ENCODE measurements at regions not wholly inside any gene's neighbourhood (a gene's known extent, or its start where the extent isn't known, plus 50 kb on each side); places are given as distances from the start of the nearest gene placed in this dataset.

DNA sequence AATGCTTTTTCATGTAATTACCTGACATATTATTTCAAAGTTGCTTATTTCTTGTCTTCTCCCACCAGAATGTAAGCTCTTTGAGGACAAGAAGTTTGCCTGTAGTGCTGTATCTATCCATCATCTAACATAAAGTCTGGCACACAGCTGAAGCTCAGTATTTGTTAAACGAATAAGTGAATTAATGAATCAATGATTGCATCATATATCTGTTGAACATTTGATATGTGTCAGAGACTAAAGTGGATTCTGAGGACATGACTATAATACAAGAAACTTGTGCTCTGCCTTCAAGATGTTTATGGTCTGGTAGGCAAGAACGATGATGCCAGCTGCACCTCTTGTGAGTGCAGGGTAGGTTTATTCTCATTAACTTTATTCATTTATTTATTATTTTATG is 115.4 kb upstream of the SCAF11 start:
- TF ChIP-seq, protein P1, sequence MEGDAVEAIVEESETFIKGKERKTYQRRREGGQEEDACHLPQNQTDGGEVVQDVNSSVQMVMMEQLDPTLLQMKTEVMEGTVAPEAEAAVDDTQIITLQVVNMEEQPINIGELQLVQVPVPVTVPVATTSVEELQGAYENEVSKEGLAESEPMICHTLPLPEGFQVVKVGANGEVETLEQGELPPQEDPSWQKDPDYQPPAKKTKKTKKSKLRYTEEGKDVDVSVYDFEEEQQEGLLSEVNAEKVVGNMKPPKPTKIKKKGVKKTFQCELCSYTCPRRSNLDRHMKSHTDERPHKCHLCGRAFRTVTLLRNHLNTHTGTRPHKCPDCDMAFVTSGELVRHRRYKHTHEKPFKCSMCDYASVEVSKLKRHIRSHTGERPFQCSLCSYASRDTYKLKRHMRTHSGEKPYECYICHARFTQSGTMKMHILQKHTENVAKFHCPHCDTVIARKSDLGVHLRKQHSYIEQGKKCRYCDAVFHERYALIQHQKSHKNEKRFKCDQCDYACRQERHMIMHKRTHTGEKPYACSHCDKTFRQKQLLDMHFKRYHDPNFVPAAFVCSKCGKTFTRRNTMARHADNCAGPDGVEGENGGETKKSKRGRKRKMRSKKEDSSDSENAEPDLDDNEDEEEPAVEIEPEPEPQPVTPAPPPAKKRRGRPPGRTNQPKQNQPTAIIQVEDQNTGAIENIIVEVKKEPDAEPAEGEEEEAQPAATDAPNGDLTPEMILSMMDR (IDR thresholded peaks at IDR 0.05; ENCODE audit: borderline replicate concordance, insufficient read depth, low read depth, low read length), result no peak
- no peak overlapping the region for H3K4me3 ChIP-seq (ENCODE audit: low read depth, low read length)

DNA sequence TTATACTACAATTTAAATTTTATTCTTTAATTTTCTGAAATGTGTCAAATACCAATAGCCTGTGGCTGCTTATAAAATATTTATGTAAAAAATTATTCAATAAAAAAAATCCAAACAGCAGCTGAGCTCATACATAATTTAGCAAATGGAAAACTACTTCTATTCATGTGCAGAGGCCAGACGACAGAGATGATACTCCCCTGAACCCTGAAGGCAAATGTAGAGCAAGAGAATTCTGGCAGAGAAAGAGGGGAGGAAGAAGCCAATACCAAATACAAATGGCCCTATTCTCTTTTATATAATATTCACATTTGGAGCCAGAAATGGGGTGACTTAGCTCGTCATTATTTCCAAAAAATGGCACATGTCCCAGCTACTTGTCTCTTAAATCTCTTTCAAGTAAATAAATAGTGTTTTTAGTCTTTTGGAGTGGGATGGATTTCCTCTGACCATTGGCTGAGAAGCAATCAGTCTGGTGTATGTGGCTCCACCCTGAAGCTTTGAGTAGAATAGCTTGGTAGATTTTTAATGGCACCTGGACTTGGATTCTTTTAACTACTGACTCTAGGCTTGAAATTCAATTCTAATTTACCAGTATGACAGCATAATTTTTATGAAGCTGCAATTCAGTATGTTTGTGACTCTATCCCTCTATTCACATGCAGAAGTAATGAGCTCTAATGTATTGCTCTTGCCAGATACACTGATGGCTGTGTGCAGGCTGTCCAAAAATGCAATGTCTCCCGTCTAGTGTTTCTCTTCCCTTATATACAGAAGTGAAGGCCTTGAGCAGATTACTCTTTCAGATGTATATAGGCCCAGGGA is 113.4 kb upstream of the SCAF11 start:
- no peak overlapping the region for H3K4me3 ChIP-seq (ENCODE audit: low read depth, low read length)
- TF ChIP-seq, protein P1 (IDR thresholded peaks at IDR 0.05; ENCODE audit: borderline replicate concordance, insufficient read depth, low read depth, low read length), result no peak

DNA sequence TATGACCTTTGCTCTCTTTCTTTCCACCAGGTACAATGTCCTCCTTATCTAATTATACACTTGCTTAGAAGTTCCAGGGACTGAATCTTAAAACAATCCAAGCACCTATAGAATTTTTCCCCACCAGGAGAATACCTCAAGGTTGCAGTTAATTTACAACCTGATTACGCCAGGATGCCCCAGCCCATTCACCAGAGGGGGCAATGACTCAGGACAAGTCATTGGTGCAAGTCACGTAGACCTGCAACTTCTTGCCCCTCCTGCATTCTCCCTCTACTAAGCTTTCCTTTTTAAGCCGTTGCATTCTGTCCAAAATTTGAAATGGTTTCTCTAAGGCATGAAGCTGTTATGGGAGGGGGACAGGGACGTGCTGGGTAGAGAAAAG is 111.1 kb upstream of the SCAF11 start:
- no peak overlapping the region for H3K4me3 ChIP-seq (ENCODE audit: low read depth, low read length)
- TF ChIP-seq, protein P1 (IDR thresholded peaks at IDR 0.05; ENCODE audit: borderline replicate concordance, insufficient read depth, low read depth, low read length), result no peak

DNA sequence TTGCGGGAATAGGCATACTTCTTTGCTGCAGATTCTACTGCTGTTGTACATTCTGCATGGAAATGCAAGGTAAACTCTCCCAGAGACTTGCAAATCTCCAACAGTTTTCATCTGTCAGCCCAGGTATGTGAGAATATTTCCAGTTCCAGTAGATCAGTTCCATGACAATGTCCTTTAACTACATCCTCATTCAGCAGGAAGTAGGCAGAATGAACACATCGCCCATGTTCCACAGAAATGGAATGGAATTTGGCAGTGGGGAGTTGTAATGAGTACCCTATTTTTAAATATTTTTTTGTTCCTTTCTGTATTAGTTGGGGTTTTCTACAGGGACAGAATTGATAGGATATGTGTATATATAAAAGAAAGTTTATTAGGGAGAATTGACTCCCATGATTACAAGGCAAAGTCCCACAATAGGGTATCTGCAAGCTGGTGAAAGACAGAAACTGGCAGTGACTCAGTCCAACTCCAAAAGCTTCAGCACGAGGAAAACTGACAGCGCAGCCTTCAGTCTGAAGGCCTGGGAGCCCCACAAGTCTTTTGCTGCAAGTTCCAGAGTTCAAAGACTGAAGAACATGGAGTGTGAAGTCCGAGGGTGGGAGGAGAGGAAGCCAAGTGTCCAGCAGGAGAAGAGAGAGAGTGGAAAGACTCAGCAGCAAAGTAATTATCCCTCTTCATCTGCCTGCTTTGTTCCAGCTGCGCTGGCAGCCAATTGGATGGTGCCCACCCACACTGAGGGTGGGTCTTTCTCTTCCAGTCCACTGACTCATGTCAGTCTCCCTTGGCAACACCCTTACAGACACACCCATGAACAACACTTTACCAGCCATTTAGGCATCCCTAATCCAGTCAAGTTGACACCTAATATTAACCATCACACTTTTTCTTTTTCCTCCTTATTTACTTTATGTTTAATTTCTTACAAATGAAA is 110.4 kb upstream of the SCAF11 start:
- TF ChIP-seq, protein P1 (IDR thresholded peaks at IDR 0.05; ENCODE audit: borderline replicate concordance, insufficient read depth, low read depth, low read length), result no peak
- H3K4me3 ChIP-seq (ENCODE audit: low read depth, low read length), result no peak overlapping the region

DNA sequence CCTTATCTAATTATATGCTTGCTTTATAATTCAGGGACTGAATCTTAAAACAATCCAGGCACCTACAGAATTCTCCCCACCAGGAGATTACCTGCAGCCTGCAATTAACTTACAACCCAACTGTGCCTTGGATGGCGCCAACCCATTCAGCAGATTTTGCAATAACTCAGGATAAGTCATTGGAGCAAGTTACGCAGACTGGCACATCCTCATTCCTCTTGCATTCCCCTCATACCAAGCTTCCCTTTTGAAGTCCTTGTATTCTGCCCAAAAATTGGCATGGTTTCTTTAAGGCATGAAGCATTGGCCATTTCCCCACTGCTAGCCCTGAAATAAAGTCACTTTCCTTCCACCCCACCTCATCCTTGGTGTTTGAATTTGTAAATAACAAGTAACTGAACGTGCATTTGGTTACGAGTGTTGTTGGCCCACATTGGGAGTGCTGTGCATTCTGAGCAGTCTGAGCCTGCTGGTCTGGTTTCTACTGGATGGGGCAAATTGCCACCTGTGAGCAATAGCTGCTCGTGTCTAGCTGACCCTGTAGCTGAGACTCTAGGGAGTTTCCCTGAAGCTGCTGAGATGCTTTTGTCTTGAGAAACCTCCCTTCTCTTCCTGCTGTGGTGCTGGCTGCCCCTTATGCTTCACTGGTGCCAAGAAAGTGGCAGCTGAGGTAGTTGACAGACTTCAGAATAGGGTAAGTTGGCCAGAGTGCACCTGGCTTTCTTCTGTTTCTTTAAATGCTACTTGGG is 99.2 kb upstream of the SCAF11 start:
- H3K4me3 ChIP-seq (ENCODE audit: low read depth, low read length), result no peak overlapping the region
- TF ChIP-seq, protein P1 (IDR thresholded peaks at IDR 0.05; ENCODE audit: borderline replicate concordance, insufficient read depth, low read depth, low read length), result no peak

DNA sequence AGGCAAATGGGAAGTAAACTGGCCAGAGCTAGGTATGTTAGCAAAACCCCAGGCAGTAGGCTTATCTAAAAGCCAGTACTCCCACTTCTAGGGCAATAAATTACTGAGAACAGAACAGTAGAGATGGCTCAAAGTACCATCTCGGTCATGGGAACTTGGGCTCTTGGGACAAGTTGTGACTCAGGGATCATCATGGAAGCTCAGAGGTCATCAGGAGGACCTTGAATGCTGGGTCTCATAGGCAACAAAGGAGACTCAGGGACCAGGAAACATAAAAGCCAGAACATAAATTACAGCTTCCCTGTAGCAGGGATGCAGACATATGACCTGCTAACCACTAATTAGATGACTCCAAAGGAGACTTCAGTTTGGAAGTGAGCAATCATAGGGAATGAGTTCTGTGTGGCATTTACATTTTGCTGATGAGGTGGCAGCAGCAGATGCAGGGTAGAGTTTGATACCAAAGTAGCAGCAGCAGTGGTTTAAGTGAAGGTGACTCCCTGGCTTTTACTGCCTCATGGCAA is 97.6 kb upstream of the SCAF11 start:
- H3K4me3 ChIP-seq (ENCODE audit: low read depth, low read length), result no peak overlapping the region
- TF ChIP-seq, protein P1 (IDR thresholded peaks at IDR 0.05; ENCODE audit: borderline replicate concordance, insufficient read depth, low read depth, low read length), result no peak

All from GM12875 (cell line).